HG03280 (cell line): ENCODE measurements at regions not wholly inside any gene's neighbourhood (a gene's known extent, or its start where the extent isn't known, plus 50 kb on each side); places are given as distances from the start of the nearest gene placed in this dataset.

Source experiments
- ATAC-seq: cut with Tn5 transposase; IDR thresholded peaks from one replicate; pipeline ENCODE4 v1.9.1; 2021; ENCODE audit warnings: mild to moderate bottlenecking, moderate library complexity; ENCODE audit not compliant: unreplicated experiment

- no peak for ATAC-seq
Measured at GRCh38 chr10:131683281-131683861, 217.4 kb upstream of the PPP2R2D start.

- no peak for ATAC-seq
Measured at GRCh38 chr10:131683941-131684340, 216.9 kb upstream of the PPP2R2D start.

GRCh38 chr10:131685007-131685406, 215.8 kb upstream of the PPP2R2D start:
- no peak for ATAC-seq

- ATAC-seq, result no peak
Measured at GRCh38 chr10:131685576-131685975, 215.2 kb upstream of the PPP2R2D start.

- ATAC-seq, result no peak
Measured at GRCh38 chr10:131686781-131687420, 213.9 kb upstream of the PPP2R2D start.

- no peak for ATAC-seq
Measured at GRCh38 chr10:131688304-131688703, 212.5 kb upstream of the PPP2R2D start.

- no peak for ATAC-seq
Measured at GRCh38 chr10:131689016-131689415, 211.8 kb upstream of the PPP2R2D start.

GRCh38 chr10:131689486-131689885, 211.3 kb upstream of the PPP2R2D start:
- ATAC-seq, result no peak

GRCh38 chr10:131689954-131690757, 210.7 kb upstream of the PPP2R2D start:
- ATAC-seq, result no peak

- ATAC-seq, result no peak
Measured at GRCh38 chr10:131690805-131691239, 210.0 kb upstream of the PPP2R2D start.

- ATAC-seq, result no peak
Measured at GRCh38 chr10:131691481-131692090, 209.2 kb upstream of the PPP2R2D start.

- ATAC-seq, result no peak
Measured at GRCh38 chr10:131692176-131692575, 208.6 kb upstream of the PPP2R2D start.

GRCh38 chr10:131692686-131693334, 208.0 kb upstream of the PPP2R2D start:
- ATAC-seq, result no peak

GRCh38 chr10:131693766-131694165, 207.0 kb upstream of the PPP2R2D start:
- no peak for ATAC-seq

GRCh38 chr10:131694168-131694780, 206.5 kb upstream of the PPP2R2D start:
- ATAC-seq, result no peak

- no peak for ATAC-seq
Measured at GRCh38 chr10:131694781-131695495, 205.9 kb upstream of the PPP2R2D start.

GRCh38 chr10:131695496-131696165, 205.2 kb upstream of the PPP2R2D start:
- no peak for ATAC-seq

GRCh38 chr10:131697476-131698128, 203.2 kb upstream of the PPP2R2D start:
- no peak for ATAC-seq

- ATAC-seq, result no peak
Measured at GRCh38 chr10:131698232-131698631, 202.6 kb upstream of the PPP2R2D start.
